Stomach (tissue), 4 donors: ENCODE measurements at regions not wholly inside any gene's neighbourhood (a gene's known extent, or its start where the extent isn't known, plus 50 kb on each side); places are given as distances from the start of the nearest gene placed in this dataset.

ENCODE experiments used
- CTCF ChIP-seq, 7 experiments: fragments of 450-650 bp in 4 of 7; fragments of 200-600 bp in 3 of 7; sonication (generic) in 3 of 7; IDR thresholded peaks; one replicate each; pipeline ENCODE4 v1.5.1; 2016 to 2019; ENCODE audit warnings: antibody characterized with exemption in 7 of 7, control low read depth in 2 of 7, mild to moderate bottlenecking in 1 of 7
- POLR2A ChIP-seq, 4 donors: fragments of 450-650 bp; IDR thresholded peaks; one replicate each; pipeline ENCODE4 v1.6.1; 2016; ENCODE audit warnings: antibody characterized with exemption in 4 of 4, control low read depth in 2 of 4, mild to moderate bottlenecking in 1 of 4, moderate library complexity in 1 of 4
- POLR2AphosphoS5 ChIP-seq, 3 donors: sonication (generic); formaldehyde crosslinking; IDR thresholded peaks; one replicate each; pipeline ENCODE4 v1.6.1; 2016; ENCODE audit warnings: antibody characterized with exemption in 3 of 3

- TF ChIP-seq CTCF (IDR thresholded peaks at IDR 0.05) = no peak
- TF ChIP-seq POLR2A (IDR thresholded peaks at IDR 0.05) = no peak
- TF ChIP-seq POLR2AphosphoS5 (IDR thresholded peaks at IDR 0.05) = no peak
Measured at GRCh38 chr16:47939680-47940079, 216.1 kb downstream of the ABCC12 start.
